Thyroid gland (tissue), 4 donors: ENCODE measurements at regions not wholly inside any gene's neighbourhood (a gene's known extent, or its start where the extent isn't known, plus 50 kb on each side); places are given as distances from the start of the nearest gene placed in this dataset. TPM values are rescaled to one million over a fixed set of nuclear protein-coding genes. Genes with fewer than 3 reads are reported as not detected.

ENCODE experiments used
- DNase-seq, 2 donors: peaks; one replicate each; pipeline ENCODE4 v3.0.0-alpha.2; 2019
- H3K27ac ChIP-seq, 3 donors: fragments of 200-600 bp; sonication (generic); 1 replicate in 2 of 3; 2 replicates in 1 of 3; pipeline ENCODE4 v1.5.1; 2016 to 2019; ENCODE audit warnings: mild to moderate bottlenecking in 1 of 3, moderate library complexity in 1 of 3
- H3K27me3 ChIP-seq: fragments of 200-600 bp; sonication (generic); one replicate; pipeline ENCODE4 v1.5.1; 2019
- H3K36me3 ChIP-seq, 2 donors: fragments of 200-600 bp; sonication (generic); one replicate each; pipeline ENCODE4 v1.5.1; 2016 to 2019
- H3K4me1 ChIP-seq, 2 donors: fragments of 200-600 bp; sonication (generic); one replicate each; pipeline ENCODE4 v1.5.1; 2017 to 2019
- H3K4me3 ChIP-seq, 3 donors: fragments of 200-600 bp; sonication (generic); replicated peaks in 1 of 3; 1 replicate in 2 of 3; 2 replicates in 1 of 3; pipeline ENCODE4 v1.5.1; 2016; ENCODE audit warnings: mild to moderate bottlenecking in 1 of 3
- H3K9me3 ChIP-seq: fragments of 200-600 bp; sonication (generic); one replicate; pipeline ENCODE4 v1.5.1; 2017
- POLR2A ChIP-seq, 2 donors: fragments of 450-650 bp; IDR thresholded peaks; one replicate each; pipeline ENCODE4 v1.6.1; 2017; ENCODE audit warnings: antibody characterized with exemption in 2 of 2, mild to moderate bottlenecking in 2 of 2, moderate library complexity in 1 of 2
- WGBS, 2 donors: methylation state at CpG; one replicate each; pipeline ENCODE4 v1.1.5; 2017; 5-methylcytosine and 5-hydroxymethylcytosine counted together
- intact Hi-C: fragments of 100-400 bp; cut with DNase I; formaldehyde crosslinking; loops from one replicate; pipeline ENCODE4 v1.15.1; 2023
- microRNA counts, 2 donors: library from miRNA; unstranded; fragments of <30 nt; microRNA quantifications; one replicate each; lab custom pipeline; 2016 to 2017
- microRNA-seq: library from miRNA; unstranded; fragments of <30 nt; microRNA quantifications from one replicate; pipeline ENCODE4, GENCODE V29; 2016
- TF ChIP-seq, protein P1 (sequence below), 6 experiments: fragments of 200-600 bp in 3 of 6; fragments of 450-650 bp in 3 of 6; sonication (generic) in 3 of 6; IDR thresholded peaks; one replicate each; pipeline ENCODE4 v1.5.1; 2016 to 2019; ENCODE audit warnings: antibody characterized with exemption in 6 of 6, mild to moderate bottlenecking in 2 of 6, inconsistent platforms in 1 of 6, moderate library complexity in 1 of 6

GRCh38 chr1:97980530-97980929 lies 59.7 kb upstream of the DPYD start:
- Histone ChIP-seq H3K4me1 (no peaks in the 10 kb centered on the region), H3K27ac (no peak overlapping the region), H3K9me3 (no peaks in the 10 kb centered on the region), H3K4me3 (no peak overlapping the region), H3K27me3 (no peaks in the 10 kb centered on the region), H3K36me3 (no peaks in the 10 kb centered on the region)
- no peak for DNase-seq
- TF ChIP-seq, protein P1, sequence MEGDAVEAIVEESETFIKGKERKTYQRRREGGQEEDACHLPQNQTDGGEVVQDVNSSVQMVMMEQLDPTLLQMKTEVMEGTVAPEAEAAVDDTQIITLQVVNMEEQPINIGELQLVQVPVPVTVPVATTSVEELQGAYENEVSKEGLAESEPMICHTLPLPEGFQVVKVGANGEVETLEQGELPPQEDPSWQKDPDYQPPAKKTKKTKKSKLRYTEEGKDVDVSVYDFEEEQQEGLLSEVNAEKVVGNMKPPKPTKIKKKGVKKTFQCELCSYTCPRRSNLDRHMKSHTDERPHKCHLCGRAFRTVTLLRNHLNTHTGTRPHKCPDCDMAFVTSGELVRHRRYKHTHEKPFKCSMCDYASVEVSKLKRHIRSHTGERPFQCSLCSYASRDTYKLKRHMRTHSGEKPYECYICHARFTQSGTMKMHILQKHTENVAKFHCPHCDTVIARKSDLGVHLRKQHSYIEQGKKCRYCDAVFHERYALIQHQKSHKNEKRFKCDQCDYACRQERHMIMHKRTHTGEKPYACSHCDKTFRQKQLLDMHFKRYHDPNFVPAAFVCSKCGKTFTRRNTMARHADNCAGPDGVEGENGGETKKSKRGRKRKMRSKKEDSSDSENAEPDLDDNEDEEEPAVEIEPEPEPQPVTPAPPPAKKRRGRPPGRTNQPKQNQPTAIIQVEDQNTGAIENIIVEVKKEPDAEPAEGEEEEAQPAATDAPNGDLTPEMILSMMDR (IDR thresholded peaks at IDR 0.05): no peak
- TF ChIP-seq POLR2A (IDR thresholded peaks at IDR 0.05): no peak
- intact Hi-C loops: no loop called here
- 93 to 97% methylated on average over 2 of the region's 2 CpGs for WGBS, 2 donors

- no peak overlapping the region for H3K4me3 ChIP-seq
- H3K4me1 ChIP-seq: no peaks in the 10 kb centered on the region
- no peak overlapping the region for H3K27ac ChIP-seq
- DNase-seq: no peak
- no peaks in the 10 kb centered on the region for H3K36me3 ChIP-seq
- no peaks in the 10 kb centered on the region for H3K9me3 ChIP-seq
- no peaks in the 10 kb centered on the region for H3K27me3 ChIP-seq
- TF ChIP-seq POLR2A (IDR thresholded peaks at IDR 0.05): no peak
- TF ChIP-seq, protein P1 (IDR thresholded peaks at IDR 0.05): no peak
- intact Hi-C loops: no loop called here
Measured at GRCh38 chr1:97976801-97977200, 56.0 kb upstream of the DPYD start.

MicroRNA genes in the stretch of these regions (microRNA counts, 767-probe panel; counts per million panel counts)
- 0 counts per million in 2 donors for microRNA hsa-miR-137 (lab: Ali Mortazavi, UCI)
- microRNA hsa-miR-2682-5p (lab: Ali Mortazavi, UCI): 0 counts per million in 2 donors

Small RNAs in the stretch of these regions (microRNA-seq; reads per million reads assigned to microRNA genes)
- gene MIR2682: not detected
